H1 (cell line): ENCODE measurements at regions not wholly inside any gene's neighbourhood (a gene's known extent, or its start where the extent isn't known, plus 50 kb on each side); places are given as distances from the start of the nearest gene placed in this dataset.

Source experiments
- CTCF ChIA-PET: fragments of 300-600 bp; sonication (Branson Sonifier 250); formaldehyde crosslinking; loops from one replicate; lab custom pipeline; 2021; ENCODE audit not compliant: partially characterized antibody; lab: Charles Lee
- POLR2A ChIA-PET: fragments of 300-600 bp; sonication (Branson Sonifier 250); formaldehyde crosslinking; loops from one replicate; lab custom pipeline; 2021; ENCODE audit warnings: inconsistent platforms; ENCODE audit not compliant: partially characterized antibody; lab: Charles Lee
- DNase-seq, 2 experiments: peaks; one replicate each; pipeline versions ENCODE4 v3.0.0 to v3.0.0-alpha.2; 2010 to 2022; ENCODE audit warnings: low spot score in 2 of 2, low read depth in 1 of 2, mixed read lengths in 1 of 2
- FAIRE-seq: peaks from 2 replicates; lab custom pipeline; 2011; peaks lifted over from hg19 to GRCh38; lab: Jason Lieb, UNC
- H2AFZ ChIP-seq: 2 replicates; pipeline ENCODE4 v1.8.1; 2012; ENCODE audit warnings: low read length, inconsistent platforms
- H2AK5ac ChIP-seq: 2 replicates; pipeline ENCODE4 v1.6.1; 2013; ENCODE audit warnings: low read depth, low read length
- H2BK120ac ChIP-seq: replicated peaks from 2 replicates; pipeline ENCODE3; 2013; ENCODE audit warnings: low read depth, low read length, inconsistent platforms
- H2BK12ac ChIP-seq: 2 replicates; pipeline ENCODE4 v1.6.1; 2013; ENCODE audit warnings: low read depth, low read length
- H2BK15ac ChIP-seq: 2 replicates; pipeline ENCODE4 v1.6.1; 2013; ENCODE audit warnings: low read length
- H2BK20ac ChIP-seq: 2 replicates; pipeline ENCODE4 v1.6.1; 2013; ENCODE audit warnings: low read length
- H2BK5ac ChIP-seq: 2 replicates; pipeline ENCODE4 v1.6.1; 2013; ENCODE audit warnings: low read depth, low read length
- H3K14ac ChIP-seq: 2 replicates; pipeline ENCODE4 v1.6.1; 2013; ENCODE audit warnings: inconsistent platforms; ENCODE audit not compliant: insufficient read length
- H3K18ac ChIP-seq: 2 replicates; pipeline ENCODE4 v1.6.1; 2013; ENCODE audit warnings: low read length; ENCODE audit errors: extremely low read depth
- H3K23ac ChIP-seq: 2 replicates; pipeline ENCODE4 v1.6.1; 2013; ENCODE audit warnings: inconsistent platforms; ENCODE audit not compliant: insufficient read length
- H3K23me2 ChIP-seq: 2 replicates; pipeline ENCODE4 v1.6.1; 2013; ENCODE audit warnings: low read depth, low read length
- H3K27ac ChIP-seq: 2 replicates; pipeline ENCODE4 v1.6.1; 2011; ENCODE audit warnings: low read depth, low read length, inconsistent platforms
- H3K27me3 ChIP-seq, 4 experiments: replicated peaks in 1 of 4; 1 replicate in 1 of 4; 2 replicates in 3 of 4; pipeline versions ENCODE4 v1.6.1 to v1.8.1; 2011 to 2013; ENCODE audit warnings: low read length in 3 of 4, mild to moderate bottlenecking in 3 of 4, inconsistent platforms in 2 of 4, mixed read lengths in 2 of 4, moderate library complexity in 1 of 4; ENCODE audit not compliant: control insufficient read depth in 3 of 4, insufficient read depth in 3 of 4; ENCODE audit errors: extremely low read depth in 1 of 4
- H3K36me3 ChIP-seq, 4 experiments: 2 replicates each; pipeline versions ENCODE4 v1.6.1 to v1.8.1; 2011 to 2013; ENCODE audit warnings: mild to moderate bottlenecking in 4 of 4, low read length in 3 of 4, moderate library complexity in 2 of 4, control low read depth in 1 of 4, inconsistent platforms in 1 of 4; ENCODE audit not compliant: insufficient read depth in 4 of 4, control insufficient read depth in 2 of 4
- H3K4ac ChIP-seq: replicated peaks from 2 replicates; pipeline ENCODE3; 2013; ENCODE audit warnings: low read length, low read depth, mixed read lengths, inconsistent platforms; ENCODE audit not compliant: insufficient read length
- H3K4me1 ChIP-seq, 4 experiments: replicated peaks in 1 of 4; 1 replicate in 1 of 4; 2 replicates in 3 of 4; pipeline versions ENCODE4 v1.6.1 to v1.8.1; 2011 to 2013; ENCODE audit warnings: low read length in 3 of 4, inconsistent platforms in 2 of 4, mixed read lengths in 1 of 4; ENCODE audit not compliant: insufficient read depth in 4 of 4, control insufficient read depth in 3 of 4
- H3K4me2 ChIP-seq, 2 experiments: 2 replicates each; pipeline versions ENCODE4 v1.6.1 to v1.8.1; 2011 to 2013; ENCODE audit warnings: low read depth in 2 of 2, low read length in 2 of 2, control low read depth in 1 of 2, inconsistent platforms in 1 of 2, mild to moderate bottlenecking in 1 of 2; ENCODE audit not compliant: insufficient read depth in 1 of 2
- H3K4me3 ChIP-seq, 4 experiments: fragments of 200-600, 300-600 bp in 1 of 4; sonication (generic), shearing (Covaris generic), sonication (Bioruptor Twin) in 1 of 4; 2 replicates each; pipeline versions ENCODE4 v1.5.1 to v1.8.1; 2011 to 2016; ENCODE audit warnings: low read length in 4 of 4, low read depth in 3 of 4, control low read depth in 2 of 4, inconsistent platforms in 2 of 4, mild to moderate bottlenecking in 2 of 4, mixed read lengths in 1 of 4, moderate library complexity in 1 of 4; ENCODE audit not compliant: insufficient read depth in 2 of 4; ENCODE audit errors: extremely low read depth in 1 of 4
- H3K56ac ChIP-seq: replicated peaks from 2 replicates; pipeline ENCODE3; 2013; ENCODE audit warnings: low read depth, mild to moderate bottlenecking, mixed read lengths, low read length, inconsistent platforms; ENCODE audit not compliant: insufficient read length
- H3K79me1 ChIP-seq: 2 replicates; pipeline ENCODE4 v1.6.1; 2013; ENCODE audit warnings: low read depth, low read length, control low read depth
- H3K79me2 ChIP-seq, 2 experiments: 2 replicates each; pipeline versions ENCODE4 v1.6.1 to v1.8.1; 2012 to 2013; ENCODE audit warnings: low read length in 2 of 2, mild to moderate bottlenecking in 2 of 2, inconsistent platforms in 1 of 2; ENCODE audit not compliant: insufficient read depth in 2 of 2, control insufficient read depth in 1 of 2
- H3K9ac ChIP-seq, 4 experiments: replicated peaks in 1 of 4; 1 replicate in 1 of 4; 2 replicates in 3 of 4; pipeline versions ENCODE4 v1.6.1 to v1.8.1; 2011 to 2013; ENCODE audit warnings: low read depth in 3 of 4, low read length in 3 of 4, control low read depth in 2 of 4, mild to moderate bottlenecking in 2 of 4, moderate library complexity in 2 of 4, inconsistent platforms in 1 of 4; ENCODE audit errors: extremely low read depth in 1 of 4
- H3K9me3 ChIP-seq, 2 experiments: 2 replicates each; pipeline versions ENCODE4 v1.6.1 to v1.8.1; 2012 to 2013; ENCODE audit warnings: mild to moderate bottlenecking in 2 of 2, moderate library complexity in 2 of 2, control low read depth in 1 of 2, inconsistent platforms in 1 of 2, low read depth in 1 of 2, low read length in 1 of 2, mixed read lengths in 1 of 2; ENCODE audit not compliant: insufficient read depth in 2 of 2
- H4K20me1 ChIP-seq, 2 experiments: replicated peaks in 1 of 2; 2 replicates each; pipeline versions ENCODE3 to v1.8.1; 2011 to 2013; ENCODE audit warnings: inconsistent platforms in 2 of 2, low read length in 2 of 2, mild to moderate bottlenecking in 1 of 2; ENCODE audit not compliant: insufficient read depth in 2 of 2, control insufficient read depth in 1 of 2
- H4K5ac ChIP-seq: 2 replicates; pipeline ENCODE4 v1.6.1; 2013; ENCODE audit warnings: low read length, low read depth, mixed read lengths, inconsistent platforms; ENCODE audit not compliant: insufficient read length
- H4K8ac ChIP-seq: 2 replicates; pipeline ENCODE4 v1.8.0; 2013; ENCODE audit warnings: mild to moderate bottlenecking, moderate library complexity, low read length, inconsistent platforms; ENCODE audit not compliant: insufficient read depth; ENCODE audit errors: extremely low read depth
- H4K91ac ChIP-seq: replicated peaks from 2 replicates; pipeline ENCODE3; 2013; ENCODE audit warnings: low read length, mixed read lengths, inconsistent platforms; ENCODE audit not compliant: insufficient read length
- CBX5 ChIP-seq: fragments of 300-800, 300-1000 bp; sonication (generic); IDR thresholded peaks from 2 replicates; pipeline ENCODE4 v1.7.1; 2016; ENCODE audit warnings: antibody characterized with exemption, low read length, low read depth
- FOSL1 ChIP-seq: IDR thresholded peaks from 2 replicates; pipeline ENCODE4 v1.6.1; 2011; ENCODE audit warnings: mild to moderate bottlenecking, low read depth, low read length, moderate library complexity; ENCODE audit not compliant: insufficient read depth
- MAFK ChIP-seq: IDR thresholded peaks from 2 replicates; pipeline ENCODE4 v1.6.1; 2012; ENCODE audit warnings: low read depth, mild to moderate bottlenecking, improper control_type of control experiment, low read length
- WGBS, 2 experiments: shearing (Covaris generic) in 1 of 2; methylation state at CpG; one replicate each; pipeline versions ENCODE4 v1.1.6 to v1.1.7; 2013 to 2015; ENCODE audit warnings: low lambda C conversion rate in 2 of 2, mixed read lengths in 2 of 2, inconsistent platforms in 1 of 2, low coverage in 1 of 2, missing lambda C conversion rate in 1 of 2; ENCODE audit not compliant: insufficient replicate concordance in 2 of 2, insufficient coverage in 1 of 2, insufficient read length in 1 of 2; ENCODE audit errors: extremely low coverage in 1 of 2, missing lambda C conversion rate in 1 of 2; 5-methylcytosine and 5-hydroxymethylcytosine counted together

DNA sequence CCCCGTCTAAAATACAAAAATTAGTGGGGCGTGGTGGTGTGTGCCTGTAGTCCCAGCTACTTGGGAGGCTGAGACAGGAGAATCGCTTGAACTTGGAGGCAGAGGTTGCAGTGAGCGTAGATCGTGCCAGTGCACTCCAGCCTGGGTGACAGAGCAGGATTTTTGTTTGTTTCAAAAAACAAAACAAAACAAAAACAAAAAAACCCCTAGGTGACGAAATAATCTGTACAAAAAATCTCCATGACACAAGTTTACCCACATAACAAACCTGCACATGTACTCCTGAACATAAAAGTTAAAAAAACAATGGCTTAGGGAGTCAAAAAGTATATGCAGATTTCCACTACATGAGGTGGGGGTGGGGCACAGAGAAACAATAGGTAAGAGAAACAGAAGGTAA is 140.5 kb upstream of the ASIC2 start:
- no peak overlapping the region for H3K14ac ChIP-seq
- no peak overlapping the region for H4K5ac ChIP-seq
- H2BK12ac ChIP-seq = no peak overlapping the region
- no peak overlapping the region for H3K18ac ChIP-seq
- H2BK20ac ChIP-seq = no peak overlapping the region
- H3K79me2 ChIP-seq = no peaks in the 10 kb centered on the region
- H3K4me3 ChIP-seq = no peak overlapping the region
- no peaks in the 10 kb centered on the region for H3K9me3 ChIP-seq
- no peak overlapping the region for H2AK5ac ChIP-seq
- no peak overlapping the region for H2AFZ ChIP-seq
- no peak overlapping the region for H3K9ac ChIP-seq
- FAIRE-seq = no peak
- CTCF ChIA-PET = no interaction called here
- no peaks in the 10 kb centered on the region for H4K20me1 ChIP-seq
- no peak overlapping the region for H2BK5ac ChIP-seq
- no peak overlapping the region for H3K4me2 ChIP-seq
- no peak overlapping the region for H3K27ac ChIP-seq
- no peaks in the 10 kb centered on the region for H3K36me3 ChIP-seq
- H3K56ac ChIP-seq = no peak overlapping the region
- no peak overlapping the region for H2BK120ac ChIP-seq
- 91% methylated on average over 6 of the region's 6 CpGs; no CpG with 5 or more reads in 1 of the 2 experiments for WGBS, 2 experiments
- H3K23ac ChIP-seq = no peak overlapping the region
- no peaks in the 10 kb centered on the region for H3K4me1 ChIP-seq
- H4K91ac ChIP-seq = no peak overlapping the region
- DNase-seq = no peak
- POLR2A ChIA-PET = no interaction called here
- TF ChIP-seq MAFK (no peak), FOSL1 (no peak), CBX5 (no peak)
- no peak overlapping the region for H2BK15ac ChIP-seq
- no peak overlapping the region for H4K8ac ChIP-seq
- no peaks in the 10 kb centered on the region for H3K27me3 ChIP-seq
- no peaks in the 10 kb centered on the region for H3K79me1 ChIP-seq
- H3K4ac ChIP-seq = no peak overlapping the region
- no peaks in the 10 kb centered on the region for H3K23me2 ChIP-seq
